H1 (cell line): ENCODE measurements at regions not wholly inside any gene's neighbourhood (a gene's known extent, or its start where the extent isn't known, plus 50 kb on each side); places are given as distances from the start of the nearest gene placed in this dataset.
A peak's percentile ranks its signal among the peaks of the same experiment; 100 is the strongest.

ENCODE experiments used
- CTCF ChIA-PET: fragments of 300-600 bp; sonication (Branson Sonifier 250); formaldehyde crosslinking; loops from one replicate; lab custom pipeline; 2021; ENCODE audit not compliant: partially characterized antibody; lab: Charles Lee
- POLR2A ChIA-PET: fragments of 300-600 bp; sonication (Branson Sonifier 250); formaldehyde crosslinking; loops from one replicate; lab custom pipeline; 2021; ENCODE audit warnings: inconsistent platforms; ENCODE audit not compliant: partially characterized antibody; lab: Charles Lee
- DNase-seq, 2 experiments: peaks; one replicate each; pipeline versions ENCODE4 v3.0.0 to v3.0.0-alpha.2; 2010 to 2022; ENCODE audit warnings: low spot score in 2 of 2, low read depth in 1 of 2, mixed read lengths in 1 of 2
- FAIRE-seq: peaks from 2 replicates; lab custom pipeline; 2011; peaks lifted over from hg19 to GRCh38; lab: Jason Lieb, UNC
- H2AFZ ChIP-seq: 2 replicates; pipeline ENCODE4 v1.8.1; 2012; ENCODE audit warnings: low read length, inconsistent platforms
- H2AK5ac ChIP-seq: 2 replicates; pipeline ENCODE4 v1.6.1; 2013; ENCODE audit warnings: low read depth, low read length
- H2BK120ac ChIP-seq: replicated peaks from 2 replicates; pipeline ENCODE3; 2013; ENCODE audit warnings: low read depth, low read length, inconsistent platforms
- H2BK12ac ChIP-seq: 2 replicates; pipeline ENCODE4 v1.6.1; 2013; ENCODE audit warnings: low read depth, low read length
- H2BK15ac ChIP-seq: 2 replicates; pipeline ENCODE4 v1.6.1; 2013; ENCODE audit warnings: low read length
- H2BK20ac ChIP-seq: 2 replicates; pipeline ENCODE4 v1.6.1; 2013; ENCODE audit warnings: low read length
- H2BK5ac ChIP-seq: 2 replicates; pipeline ENCODE4 v1.6.1; 2013; ENCODE audit warnings: low read depth, low read length
- H3K14ac ChIP-seq: 2 replicates; pipeline ENCODE4 v1.6.1; 2013; ENCODE audit warnings: inconsistent platforms; ENCODE audit not compliant: insufficient read length
- H3K18ac ChIP-seq: 2 replicates; pipeline ENCODE4 v1.6.1; 2013; ENCODE audit warnings: low read length; ENCODE audit errors: extremely low read depth
- H3K23ac ChIP-seq: 2 replicates; pipeline ENCODE4 v1.6.1; 2013; ENCODE audit warnings: inconsistent platforms; ENCODE audit not compliant: insufficient read length
- H3K23me2 ChIP-seq: 2 replicates; pipeline ENCODE4 v1.6.1; 2013; ENCODE audit warnings: low read depth, low read length
- H3K27ac ChIP-seq: 2 replicates; pipeline ENCODE4 v1.6.1; 2011; ENCODE audit warnings: low read depth, low read length, inconsistent platforms
- H3K27me3 ChIP-seq, 4 experiments: replicated peaks in 1 of 4; 1 replicate in 1 of 4; 2 replicates in 3 of 4; pipeline versions ENCODE4 v1.6.1 to v1.8.1; 2011 to 2013; ENCODE audit warnings: low read length in 3 of 4, mild to moderate bottlenecking in 3 of 4, inconsistent platforms in 2 of 4, mixed read lengths in 2 of 4, moderate library complexity in 1 of 4; ENCODE audit not compliant: control insufficient read depth in 3 of 4, insufficient read depth in 3 of 4; ENCODE audit errors: extremely low read depth in 1 of 4
- H3K36me3 ChIP-seq, 4 experiments: 2 replicates each; pipeline versions ENCODE4 v1.6.1 to v1.8.1; 2011 to 2013; ENCODE audit warnings: mild to moderate bottlenecking in 4 of 4, low read length in 3 of 4, moderate library complexity in 2 of 4, control low read depth in 1 of 4, inconsistent platforms in 1 of 4; ENCODE audit not compliant: insufficient read depth in 4 of 4, control insufficient read depth in 2 of 4
- H3K4ac ChIP-seq: replicated peaks from 2 replicates; pipeline ENCODE3; 2013; ENCODE audit warnings: low read length, low read depth, mixed read lengths, inconsistent platforms; ENCODE audit not compliant: insufficient read length
- H3K4me1 ChIP-seq, 4 experiments: replicated peaks in 1 of 4; 1 replicate in 1 of 4; 2 replicates in 3 of 4; pipeline versions ENCODE4 v1.6.1 to v1.8.1; 2011 to 2013; ENCODE audit warnings: low read length in 3 of 4, inconsistent platforms in 2 of 4, mixed read lengths in 1 of 4; ENCODE audit not compliant: insufficient read depth in 4 of 4, control insufficient read depth in 3 of 4
- H3K4me2 ChIP-seq, 2 experiments: 2 replicates each; pipeline versions ENCODE4 v1.6.1 to v1.8.1; 2011 to 2013; ENCODE audit warnings: low read depth in 2 of 2, low read length in 2 of 2, control low read depth in 1 of 2, inconsistent platforms in 1 of 2, mild to moderate bottlenecking in 1 of 2; ENCODE audit not compliant: insufficient read depth in 1 of 2
- H3K4me3 ChIP-seq, 4 experiments: fragments of 200-600, 300-600 bp in 1 of 4; sonication (generic), shearing (Covaris generic), sonication (Bioruptor Twin) in 1 of 4; 2 replicates each; pipeline versions ENCODE4 v1.5.1 to v1.8.1; 2011 to 2016; ENCODE audit warnings: low read length in 4 of 4, low read depth in 3 of 4, control low read depth in 2 of 4, inconsistent platforms in 2 of 4, mild to moderate bottlenecking in 2 of 4, mixed read lengths in 1 of 4, moderate library complexity in 1 of 4; ENCODE audit not compliant: insufficient read depth in 2 of 4; ENCODE audit errors: extremely low read depth in 1 of 4
- H3K56ac ChIP-seq: replicated peaks from 2 replicates; pipeline ENCODE3; 2013; ENCODE audit warnings: low read depth, mild to moderate bottlenecking, mixed read lengths, low read length, inconsistent platforms; ENCODE audit not compliant: insufficient read length
- H3K79me1 ChIP-seq: 2 replicates; pipeline ENCODE4 v1.6.1; 2013; ENCODE audit warnings: low read depth, low read length, control low read depth
- H3K79me2 ChIP-seq, 2 experiments: 2 replicates each; pipeline versions ENCODE4 v1.6.1 to v1.8.1; 2012 to 2013; ENCODE audit warnings: low read length in 2 of 2, mild to moderate bottlenecking in 2 of 2, inconsistent platforms in 1 of 2; ENCODE audit not compliant: insufficient read depth in 2 of 2, control insufficient read depth in 1 of 2
- H3K9ac ChIP-seq, 4 experiments: replicated peaks in 1 of 4; 1 replicate in 1 of 4; 2 replicates in 3 of 4; pipeline versions ENCODE4 v1.6.1 to v1.8.1; 2011 to 2013; ENCODE audit warnings: low read depth in 3 of 4, low read length in 3 of 4, control low read depth in 2 of 4, mild to moderate bottlenecking in 2 of 4, moderate library complexity in 2 of 4, inconsistent platforms in 1 of 4; ENCODE audit errors: extremely low read depth in 1 of 4
- H3K9me3 ChIP-seq, 2 experiments: 2 replicates each; pipeline versions ENCODE4 v1.6.1 to v1.8.1; 2012 to 2013; ENCODE audit warnings: mild to moderate bottlenecking in 2 of 2, moderate library complexity in 2 of 2, control low read depth in 1 of 2, inconsistent platforms in 1 of 2, low read depth in 1 of 2, low read length in 1 of 2, mixed read lengths in 1 of 2; ENCODE audit not compliant: insufficient read depth in 2 of 2
- H4K20me1 ChIP-seq, 2 experiments: replicated peaks in 1 of 2; 2 replicates each; pipeline versions ENCODE3 to v1.8.1; 2011 to 2013; ENCODE audit warnings: inconsistent platforms in 2 of 2, low read length in 2 of 2, mild to moderate bottlenecking in 1 of 2; ENCODE audit not compliant: insufficient read depth in 2 of 2, control insufficient read depth in 1 of 2
- H4K5ac ChIP-seq: 2 replicates; pipeline ENCODE4 v1.6.1; 2013; ENCODE audit warnings: low read length, low read depth, mixed read lengths, inconsistent platforms; ENCODE audit not compliant: insufficient read length
- H4K8ac ChIP-seq: 2 replicates; pipeline ENCODE4 v1.8.0; 2013; ENCODE audit warnings: mild to moderate bottlenecking, moderate library complexity, low read length, inconsistent platforms; ENCODE audit not compliant: insufficient read depth; ENCODE audit errors: extremely low read depth
- H4K91ac ChIP-seq: replicated peaks from 2 replicates; pipeline ENCODE3; 2013; ENCODE audit warnings: low read length, mixed read lengths, inconsistent platforms; ENCODE audit not compliant: insufficient read length
- CHD2 ChIP-seq: IDR thresholded peaks from 2 replicates; pipeline ENCODE4 v1.6.1; 2012; ENCODE audit warnings: low read length, improper control_type of control experiment
- PHF8 ChIP-seq: fragments of 200-600 bp; sonication (generic); conservative IDR thresholded peaks from 2 replicates; pipeline ENCODE4 v1.7.1; 2012; ENCODE audit warnings: low read depth, mild to moderate bottlenecking, inconsistent platforms, low read length, moderate library complexity
- USF2 ChIP-seq: IDR thresholded peaks from 2 replicates; pipeline ENCODE4 v1.6.1; 2011; ENCODE audit warnings: low read length, improper control_type of control experiment
- WGBS, 2 experiments: shearing (Covaris generic) in 1 of 2; methylation state at CpG; one replicate each; pipeline versions ENCODE4 v1.1.6 to v1.1.7; 2013 to 2015; ENCODE audit warnings: low lambda C conversion rate in 2 of 2, mixed read lengths in 2 of 2, inconsistent platforms in 1 of 2, low coverage in 1 of 2, missing lambda C conversion rate in 1 of 2; ENCODE audit not compliant: insufficient replicate concordance in 2 of 2, insufficient coverage in 1 of 2, insufficient read length in 1 of 2; ENCODE audit errors: extremely low coverage in 1 of 2, missing lambda C conversion rate in 1 of 2; 5-methylcytosine and 5-hydroxymethylcytosine counted together

GRCh38 chr2:119068154-119068725 is 90.3 kb downstream of the C1QL2 start:
- CTCF ChIA-PET: interaction anchor here (0.9 to 3.5 kb wide), 5 partner anchors 7 to 58 kb away, joined by 3 to 19 read pairs (median 6); no protein-coding TSS in a partner anchor

More at GRCh38 chr2:119068154-119068725, 90.3 kb downstream of the C1QL2 start:
- no peak overlapping the region for H2AK5ac ChIP-seq
- FAIRE-seq (no peak), DNase-seq (no peak)
- no peak overlapping the region for H2BK15ac ChIP-seq
- 0 out of 2 replicates have a peak overlapping the region, but pooled peaks have one; percentile 8 for H2AFZ ChIP-seq
- no peaks in the 10 kb centered on the region for H3K27me3 ChIP-seq
- no peak overlapping the region for H3K4me3 ChIP-seq
- no peak overlapping the region for H3K4me2 ChIP-seq
- H4K91ac ChIP-seq: no peak overlapping the region
- H3K9ac ChIP-seq: no peak overlapping the region
- TF ChIP-seq PHF8 (no peak), CHD2 (no peak), USF2 (no peak)
- no peaks in the 10 kb centered on the region for H3K79me1 ChIP-seq
- no peak overlapping the region for H2BK120ac ChIP-seq
- H4K8ac ChIP-seq: no peak overlapping the region
- H3K23ac ChIP-seq: no peak overlapping the region
- H3K4ac ChIP-seq: no peak overlapping the region
- H3K4me1 ChIP-seq: peaks cover 0 to 11% (median 7%) of the 10 kb centered on the region in 4 experiments; a peak in 6 of 7 replicates
- H3K9me3 ChIP-seq: no peaks in the 10 kb centered on the region
- 0 out of 2 replicates have a peak overlapping the region, but pooled peaks have one; percentile 7 for H2BK5ac ChIP-seq
- 79% methylated on average over 7 of the region's 7 CpGs; no CpG with 5 or more reads in 1 of the 2 experiments for WGBS, 2 experiments
- no peak overlapping the region for H3K18ac ChIP-seq
- no peaks in the 10 kb centered on the region; the same call in 1 of the 2 replicates for H3K23me2 ChIP-seq
- H4K5ac ChIP-seq: no peak overlapping the region
- no peak overlapping the region for H2BK20ac ChIP-seq
- no peak overlapping the region for H3K14ac ChIP-seq
- H3K56ac ChIP-seq: no peak overlapping the region
- no peak overlapping the region for H3K27ac ChIP-seq
- H3K79me2 ChIP-seq: no peaks in the 10 kb centered on the region
- H2BK12ac ChIP-seq: no peak overlapping the region
- POLR2A ChIA-PET: no interaction called here
- H4K20me1 ChIP-seq: no peaks in the 10 kb centered on the region
- H3K36me3 ChIP-seq: no peaks in the 10 kb centered on the region
